NB4 (cell line): ENCODE measurements at regions not wholly inside any gene's neighbourhood (a gene's known extent, or its start where the extent isn't known, plus 50 kb on each side); places are given as distances from the start of the nearest gene placed in this dataset.

Source experiments
- POLR2A ChIP-seq: IDR thresholded peaks from 2 replicates; pipeline ENCODE4 v1.6.1; 2011; ENCODE audit warnings: mild to moderate bottlenecking; ENCODE audit not compliant: insufficient read length; ENCODE audit errors: extremely low read depth
- TF ChIP-seq, protein P1 (sequence below): IDR thresholded peaks from one replicate; pipeline ENCODE4 v1.5.1; 2012; ENCODE audit warnings: low read depth, low read length

DNA sequence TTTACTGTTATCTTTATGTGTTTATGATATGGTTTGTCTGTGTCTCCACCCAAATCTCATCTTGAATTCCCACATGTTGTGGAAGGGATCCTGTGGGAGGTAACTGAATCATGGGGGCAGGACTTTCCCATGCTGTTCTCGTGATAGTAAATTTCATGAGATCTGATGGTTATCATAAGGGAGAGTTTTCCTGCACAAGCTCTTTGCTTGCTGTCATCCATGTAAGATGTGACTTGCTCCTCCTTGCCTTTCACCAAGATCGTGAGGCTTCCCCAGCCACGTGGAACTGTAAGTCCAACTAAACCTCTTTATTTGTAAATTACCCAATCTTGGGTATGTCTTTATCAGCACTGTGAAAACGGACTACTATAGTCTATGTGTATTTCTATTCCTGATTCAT is 539.0 kb downstream of the ARL4A start:
- TF ChIP-seq, protein P1, sequence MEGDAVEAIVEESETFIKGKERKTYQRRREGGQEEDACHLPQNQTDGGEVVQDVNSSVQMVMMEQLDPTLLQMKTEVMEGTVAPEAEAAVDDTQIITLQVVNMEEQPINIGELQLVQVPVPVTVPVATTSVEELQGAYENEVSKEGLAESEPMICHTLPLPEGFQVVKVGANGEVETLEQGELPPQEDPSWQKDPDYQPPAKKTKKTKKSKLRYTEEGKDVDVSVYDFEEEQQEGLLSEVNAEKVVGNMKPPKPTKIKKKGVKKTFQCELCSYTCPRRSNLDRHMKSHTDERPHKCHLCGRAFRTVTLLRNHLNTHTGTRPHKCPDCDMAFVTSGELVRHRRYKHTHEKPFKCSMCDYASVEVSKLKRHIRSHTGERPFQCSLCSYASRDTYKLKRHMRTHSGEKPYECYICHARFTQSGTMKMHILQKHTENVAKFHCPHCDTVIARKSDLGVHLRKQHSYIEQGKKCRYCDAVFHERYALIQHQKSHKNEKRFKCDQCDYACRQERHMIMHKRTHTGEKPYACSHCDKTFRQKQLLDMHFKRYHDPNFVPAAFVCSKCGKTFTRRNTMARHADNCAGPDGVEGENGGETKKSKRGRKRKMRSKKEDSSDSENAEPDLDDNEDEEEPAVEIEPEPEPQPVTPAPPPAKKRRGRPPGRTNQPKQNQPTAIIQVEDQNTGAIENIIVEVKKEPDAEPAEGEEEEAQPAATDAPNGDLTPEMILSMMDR = no peak
- TF ChIP-seq POLR2A = no peak
